GM18507 (cell line): ENCODE measurements at regions not wholly inside any gene's neighbourhood (a gene's known extent, or its start where the extent isn't known, plus 50 kb on each side); places are given as distances from the start of the nearest gene placed in this dataset.
"Not testable (repeated sequence)": the region's sequence is repeated elsewhere in the genome, so short reads cannot be mapped to it uniquely, and the experiment has no call there.

Source experiments
- DNase-seq: peaks from one replicate; pipeline ENCODE4 v3.0.0; 2011; ENCODE audit warnings: low read depth; ENCODE audit not compliant: insufficient read length; ENCODE audit errors: extremely low spot score
- FAIRE-seq: peaks from 2 replicates; lab custom pipeline; 2011; peaks lifted over from hg19 to GRCh38; lab: Jason Lieb, UNC

- FAIRE-seq, result no peak
- no peak for DNase-seq
These were observed 418.6 kb upstream of the PROX1 start for GRCh38 chr1:213568929-213569815.

GRCh38 chr1:213569816-213570150, 418.0 kb upstream of the PROX1 start:
- DNase-seq, result no peak
- no peak for FAIRE-seq

DNA sequence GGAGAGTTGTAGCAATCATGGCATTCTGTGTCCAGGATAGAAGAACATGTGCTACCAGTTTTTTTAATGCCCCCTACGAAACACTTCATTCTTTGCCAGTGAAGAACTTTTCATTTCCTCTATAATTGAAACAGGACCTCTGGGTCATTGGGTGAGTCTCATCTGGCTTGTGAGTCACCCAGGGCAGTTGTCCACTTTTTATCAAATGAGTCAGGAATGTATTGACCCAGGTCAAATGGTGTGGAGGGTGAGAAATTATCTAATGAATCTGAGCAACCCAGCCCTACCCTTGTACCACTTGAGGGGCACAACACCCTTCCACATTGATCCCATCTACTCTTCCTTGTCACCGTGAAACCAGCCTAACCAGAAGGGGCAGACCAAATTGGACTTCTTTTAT, 417.3 kb upstream of the PROX1 start:
- FAIRE-seq (no peak), DNase-seq (no peak)

GRCh38 chr1:213571419-213571818, 416.4 kb upstream of the PROX1 start:
- DNase-seq (no peak), FAIRE-seq (no peak)

DNA sequence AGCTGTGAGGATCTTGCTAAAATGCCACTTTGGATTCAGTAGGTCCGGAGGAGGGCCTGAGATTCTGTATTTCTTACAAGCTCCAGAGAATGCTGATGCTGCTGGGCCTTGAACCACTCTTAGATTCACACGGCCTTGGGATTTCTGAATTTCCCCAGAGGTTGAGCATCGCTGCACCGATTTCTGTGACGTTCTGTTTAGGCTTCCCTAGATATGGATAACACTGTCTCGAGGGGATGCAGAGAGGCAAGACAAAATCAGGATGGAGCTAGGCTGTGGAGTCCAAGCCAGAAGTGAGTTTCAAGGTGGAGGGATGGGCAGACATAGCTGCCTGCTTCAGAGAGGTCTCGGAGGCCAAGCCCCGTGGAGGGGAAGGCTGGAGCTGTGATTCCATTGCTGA, 415.9 kb upstream of the PROX1 start:
- no peak for DNase-seq
- no peak for FAIRE-seq

DNA sequence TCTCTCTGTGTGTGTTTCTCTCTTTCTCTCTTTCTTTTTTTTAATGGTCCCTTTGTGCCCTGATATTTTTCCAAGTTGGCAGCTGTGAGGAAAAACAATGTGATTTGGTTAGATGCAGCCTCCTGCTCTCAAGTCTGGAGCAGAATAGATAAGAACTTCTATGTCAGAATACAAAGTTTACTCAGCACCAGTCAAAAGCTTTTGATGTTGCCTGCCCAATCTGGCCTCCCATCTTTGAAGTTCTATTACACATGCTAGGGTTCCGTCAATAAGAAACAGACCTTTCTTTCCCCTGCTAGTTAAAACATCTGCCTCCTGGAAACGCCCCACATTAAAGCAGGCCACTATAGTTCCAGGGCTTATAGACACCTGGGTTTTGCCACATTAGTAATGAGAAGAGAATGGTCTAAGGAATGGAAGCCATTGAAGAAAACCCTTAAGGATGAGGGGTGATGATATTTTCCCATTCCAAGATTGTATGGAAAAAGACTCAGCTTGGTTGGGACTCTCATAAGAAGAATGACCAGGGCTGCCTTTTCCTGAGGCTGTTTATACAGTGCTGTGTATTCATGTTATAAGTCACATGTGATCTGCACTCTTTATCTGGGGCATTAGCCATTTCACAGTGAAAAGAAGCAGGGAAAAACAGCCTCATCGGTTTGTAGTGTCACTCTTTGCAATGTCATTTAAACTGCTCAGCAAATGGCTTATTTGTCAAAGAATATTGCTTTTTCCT, 414.7 kb upstream of the PROX1 start:
- FAIRE-seq (no peak), DNase-seq (no peak)

- no peak for FAIRE-seq
- DNase-seq, result no peak
These were observed 414.1 kb upstream of the PROX1 start for GRCh38 chr1:213573648-213574009.

GRCh38 chr1:213582976-213583567, 404.7 kb upstream of the PROX1 start:
- no peak for DNase-seq
- FAIRE-seq, result no peak

DNA sequence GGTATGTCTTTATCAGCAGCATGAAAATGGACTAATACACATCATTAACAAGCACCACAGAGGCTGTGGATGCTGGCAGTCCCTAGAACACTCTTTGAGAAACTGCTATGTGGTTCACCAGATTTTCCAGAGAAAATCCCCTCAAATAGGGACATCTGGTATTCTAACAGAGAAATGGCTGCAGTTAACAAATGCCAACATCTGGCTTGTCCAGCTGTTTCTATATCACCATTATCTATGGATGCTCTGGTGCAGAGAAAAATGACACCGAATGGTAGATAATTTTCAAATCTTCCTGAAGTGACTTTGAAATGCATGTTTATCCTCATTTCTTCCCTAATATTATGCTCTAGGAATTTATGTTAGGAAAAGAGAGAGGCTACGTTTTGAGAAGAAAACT, 403.5 kb upstream of the PROX1 start:
- FAIRE-seq, result no peak
- DNase-seq, result no peak

- no peak for FAIRE-seq
- DNase-seq, result no peak
These were observed 402.4 kb upstream of the PROX1 start for GRCh38 chr1:213585402-213585801.

DNA sequence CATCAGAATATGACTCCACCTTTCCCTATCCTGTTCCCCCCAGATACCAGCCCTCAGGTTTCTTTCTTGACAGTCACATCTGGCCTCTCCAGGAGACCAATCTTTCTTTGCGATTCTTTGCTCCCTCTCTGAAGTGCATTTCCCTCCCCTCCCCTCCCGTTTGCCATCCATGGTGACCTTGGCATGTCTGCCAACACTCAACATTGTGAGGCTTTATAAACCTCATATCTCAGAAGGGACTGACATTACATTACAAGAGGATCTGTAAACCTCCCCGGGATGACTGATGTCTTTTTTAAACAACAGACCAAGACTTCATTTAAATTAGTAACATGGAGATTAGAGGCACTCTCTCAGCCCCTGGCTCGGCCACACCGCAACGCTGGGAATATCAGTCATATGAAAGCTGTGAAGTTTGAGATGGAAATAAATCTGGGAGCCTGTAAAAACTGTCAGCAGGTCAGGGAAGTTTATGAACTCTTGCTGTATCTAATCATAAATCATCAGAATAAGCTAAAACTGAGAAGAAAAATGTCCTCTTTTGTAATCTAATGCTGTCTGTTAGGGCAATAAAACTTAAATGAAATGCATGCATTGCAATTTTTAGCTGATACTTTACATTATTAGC, 401.7 kb upstream of the PROX1 start:
- FAIRE-seq (no peak), DNase-seq (no peak)

- FAIRE-seq (no peak), DNase-seq (no peak)
These were observed 401.2 kb upstream of the PROX1 start for GRCh38 chr1:213586587-213586972.

- no peak for FAIRE-seq
These were observed 391.0 kb upstream of the PROX1 start for GRCh38 chr1:213596729-213597128.

DNA sequence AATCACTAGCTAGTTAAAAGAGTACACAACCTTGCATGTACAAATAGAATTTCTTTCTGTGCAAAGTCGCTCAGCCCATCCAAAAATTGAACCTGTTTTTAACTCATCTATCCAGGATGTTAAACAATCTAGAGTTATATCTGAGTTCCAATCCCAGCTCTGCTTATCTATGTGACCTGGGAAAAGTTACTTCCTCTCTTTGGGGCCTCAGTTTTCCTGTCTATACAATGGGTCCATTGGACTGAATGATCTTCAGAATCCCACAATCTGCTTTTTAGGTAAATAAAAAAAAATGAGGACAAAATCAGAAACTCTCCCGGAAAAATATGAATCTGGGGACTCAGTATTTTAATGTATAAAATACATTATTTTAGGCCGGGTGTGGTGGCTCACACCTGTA, 389.5 kb upstream of the PROX1 start:
- FAIRE-seq, result no peak

More at GRCh38 chr1:213596729-213597128, 391.0 kb upstream of the PROX1 start:
- no peak for DNase-seq

GRCh38 chr1:213600879-213601278, 386.9 kb upstream of the PROX1 start:
- FAIRE-seq, result no peak

More for the DNA sequence above, 389.5 kb upstream of the PROX1 start:
- no peak for DNase-seq

DNA sequence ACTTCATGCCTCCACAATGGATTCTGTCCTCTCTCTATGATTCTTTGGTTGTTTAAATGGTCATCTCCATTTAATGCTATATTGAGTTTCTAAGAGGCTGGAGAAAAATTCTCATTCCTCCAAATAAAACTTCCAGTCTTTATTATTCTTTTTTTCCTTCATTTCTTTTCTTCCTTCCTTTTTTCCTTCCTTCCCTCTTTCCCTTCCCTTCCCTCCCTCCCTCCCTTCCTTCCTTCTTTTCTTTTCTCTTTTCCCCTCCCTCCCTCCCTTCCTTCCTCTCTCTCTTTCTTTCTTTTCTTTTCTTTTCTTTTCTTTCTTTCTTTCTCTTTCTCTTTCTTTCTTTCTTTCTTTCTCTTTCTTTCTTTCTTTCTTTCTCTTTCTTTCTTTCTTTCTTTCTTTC, 386.1 kb upstream of the PROX1 start:
- FAIRE-seq, result not testable (repeated sequence)

More at GRCh38 chr1:213600879-213601278, 386.9 kb upstream of the PROX1 start:
- no peak for DNase-seq

DNA sequence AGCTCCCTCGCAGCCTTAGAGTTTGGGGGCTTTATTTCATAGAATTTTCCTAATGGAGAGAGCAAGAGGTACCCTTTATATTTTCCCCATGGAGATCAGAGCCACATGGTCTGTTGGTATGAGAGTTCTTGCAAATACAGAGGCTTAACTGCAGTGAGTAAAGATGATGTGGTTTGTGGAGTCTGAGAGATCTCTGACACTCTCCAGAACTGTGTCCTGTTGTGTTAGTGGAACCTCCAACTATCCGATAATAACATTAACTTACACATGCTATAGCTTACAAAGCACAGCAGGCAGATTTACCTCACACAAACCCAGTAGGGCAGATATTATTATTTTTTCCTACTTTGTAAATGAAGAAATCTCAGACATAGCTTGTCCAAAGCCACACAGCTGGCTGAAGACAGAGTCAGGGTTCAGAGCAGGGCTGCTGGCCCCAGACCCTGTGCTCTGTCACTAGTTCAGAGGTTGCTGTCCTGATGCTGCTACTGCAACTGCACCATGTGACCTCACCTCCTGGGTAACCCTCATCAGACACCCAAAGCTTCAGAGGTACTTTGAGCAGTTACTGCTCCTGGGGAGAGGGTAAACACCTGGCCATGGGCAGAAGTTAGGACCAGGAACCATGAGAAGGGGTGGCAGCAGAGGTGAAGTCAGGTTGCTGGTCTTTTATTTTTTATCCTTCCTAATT, 384.8 kb upstream of the PROX1 start:
- no peak for FAIRE-seq

More for the DNA sequence above, 386.1 kb upstream of the PROX1 start:
- not testable (repeated sequence) for DNase-seq

DNA sequence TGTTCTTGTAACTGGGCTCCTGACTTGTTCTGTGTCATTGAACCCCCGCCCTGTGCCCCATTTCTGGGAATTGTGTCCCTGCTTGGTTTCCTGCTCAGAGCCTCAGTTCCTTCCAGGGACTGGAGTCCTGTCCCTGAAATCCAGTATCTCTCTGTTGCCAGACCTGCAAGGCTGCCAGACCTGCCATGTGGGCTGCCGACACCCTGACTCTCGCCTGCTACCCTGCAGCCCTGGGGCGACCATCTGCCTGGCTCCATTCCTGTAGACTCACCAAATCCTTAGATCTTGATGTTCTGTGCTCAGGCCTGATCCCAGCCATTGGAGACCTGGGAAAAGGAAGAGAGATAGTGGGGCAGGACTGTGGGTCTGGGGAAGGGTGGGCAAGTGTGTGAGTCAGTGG, 383.3 kb upstream of the PROX1 start:
- DNase-seq, result no peak
- FAIRE-seq, result no peak

More for the DNA sequence above, 384.8 kb upstream of the PROX1 start:
- no peak for DNase-seq

DNA sequence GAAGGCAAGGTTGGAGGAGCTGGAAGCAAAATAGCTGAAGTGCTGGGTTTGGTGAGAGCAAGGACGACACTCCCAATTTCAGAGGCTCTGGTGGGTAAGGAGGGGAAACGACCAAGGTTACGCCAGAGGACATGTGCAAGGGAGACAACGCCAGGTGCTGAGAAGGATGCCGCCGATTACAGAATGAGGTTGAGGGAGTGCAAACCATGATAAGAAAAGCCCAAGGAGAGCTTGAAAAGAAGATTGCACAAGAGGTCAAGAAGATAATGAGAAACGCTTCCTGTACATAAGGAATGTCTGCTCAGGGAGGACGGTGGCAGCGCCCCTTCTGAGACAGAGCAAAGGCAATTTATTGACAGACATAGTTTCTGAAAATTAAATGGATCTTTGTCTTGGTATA, 382.0 kb upstream of the PROX1 start:
- DNase-seq (no peak), FAIRE-seq (no peak)
